Heart right ventricle (tissue), 16 donors: ENCODE measurements at regions not wholly inside any gene's neighbourhood (a gene's known extent, or its start where the extent isn't known, plus 50 kb on each side); places are given as distances from the start of the nearest gene placed in this dataset.

Source experiments
- ATAC-seq, 8 donors: fragments of 200-7000 bp; cut with Tn5 transposase; one replicate each; pipeline ENCODE4 v1.9.1; 2020; ENCODE audit warnings: mild to moderate bottlenecking in 8 of 8, moderate library complexity in 8 of 8, moderate number of reproducible peaks in 1 of 8
- DNase-seq, 2 donors: peaks; one replicate each; pipeline ENCODE4 v3.0.0-alpha.2; 2020
- H3K27ac ChIP-seq, 10 donors: fragments of 200-600 bp; sonication (generic) in 2 of 10; one replicate each; pipeline versions ENCODE4 v1.5.0 to v1.8.0; 2020 to 2022; ENCODE audit warnings: mild to moderate bottlenecking in 3 of 10
- H3K27me3 ChIP-seq, 7 donors: fragments of 200-600 bp; one replicate each; pipeline ENCODE4 v1.8.0; 2021 to 2022; ENCODE audit warnings: mild to moderate bottlenecking in 2 of 7
- H3K36me3 ChIP-seq, 9 donors: fragments of 200-600 bp; sonication (generic) in 1 of 9; one replicate each; pipeline versions ENCODE4 v1.5.0 to v1.8.0; 2020 to 2022; ENCODE audit warnings: mild to moderate bottlenecking in 2 of 9
- H3K4me1 ChIP-seq, 9 donors: fragments of 200-600 bp; sonication (generic) in 1 of 9; one replicate each; pipeline versions ENCODE4 v1.5.0 to v1.8.0; 2020 to 2022; ENCODE audit warnings: mild to moderate bottlenecking in 4 of 9
- H3K4me3 ChIP-seq, 10 donors: fragments of 200-600 bp; sonication (generic) in 2 of 10; one replicate each; pipeline versions ENCODE4 v1.5.0 to v1.8.0; 2020 to 2022; ENCODE audit warnings: mild to moderate bottlenecking in 7 of 10, moderate library complexity in 2 of 10
- H3K9me3 ChIP-seq, 11 donors: fragments of 200-600 bp in 10 of 11; sonication (generic) in 2 of 11; one replicate each; pipeline versions ENCODE4 v1.5.0 to v1.8.0; 2013 to 2022; ENCODE audit warnings: mild to moderate bottlenecking in 2 of 11, control low read depth in 1 of 11, moderate library complexity in 1 of 11
- CTCF ChIP-seq, 9 donors: fragments of 200-600 bp; sonication (generic) in 2 of 9; IDR thresholded peaks; one replicate each; pipeline versions ENCODE4 v1.5.0 to v1.8.0; 2021 to 2022; ENCODE audit warnings: antibody characterized with exemption in 9 of 9, mild to moderate bottlenecking in 5 of 9, moderate library complexity in 1 of 9
- WGBS, 2 donors: extraction: QIAGEN DNeasy Blood & Tissue Kit; methylation state at CpG; one replicate each; pipeline ENCODE4 v1.1.7; 2013; ENCODE audit warnings: inconsistent platforms in 1 of 2; 5-methylcytosine and 5-hydroxymethylcytosine counted together
- intact Hi-C, 10 donors: fragments of 100-400 bp; cut with DNase I; formaldehyde crosslinking; loops; one replicate each; pipeline versions ENCODE4 v1.11.1 to v1.14.2; 2022
- donor health status: Arrhythmogenic right ventricular cardiomyopathy.
- donor health status: ischemic (EF 13 %, LVEDD 7.1; RV severe dilation, severe dysfunction).
- donor health status: healthy with polysubstance abuse.
- donor health status: DM: no; HTN: yes; CAD: no.
- donor health status: DM: no; HTN: no; CAD: no.
- donor health status: ischemic (EF 25% LVEDD 6.9; RV normal size, moderate dysfunction).
- donor health status: ischemic (EF 25% LVEDD 5.7; RV mildly dilated, moderate dysfunction).
- donor health status: healthy.
- donor health status: DM: yes; HTN: yes; CAD: no.
- donor health status: Ischemic cardiomyopathy.
- donor health status: ischemic (EF 35%, LVEDD 5.7; RV mildly dilated, moderate dysfunction).
- donor health status: nonischemic (EF 11% LVEDD 7.7; RV severe dilation, severe dysfunction).
- donor health status: DM: yes; HTN: yes; CAD: no.
- donor health status: PGD.
- donor health status: ischemic (EF 29% LVEDD 5.4; RV normal size, mild dysfunction).
- donor health status: nonischemic (EF 23%, LVEDD 6.1; RV moderate dilation, normal function).

- H3K4me1 ChIP-seq: no peaks in the 10 kb centered on the region
- DNase-seq (no peak), ATAC-seq (no peak)
- H3K27me3 ChIP-seq: no peaks in the 10 kb centered on the region
- WGBS, 2 donors: 58 to 59% methylated on average over 1 of the region's 1 CpG
- intact Hi-C loops: no loop called here
- H3K4me3 ChIP-seq: no peak overlapping the region
- peaks cover 0 to 21% (median 0%) of the 10 kb centered on the region in 11 donors for H3K9me3 ChIP-seq
- no peak for TF ChIP-seq CTCF (IDR thresholded peaks at IDR 0.05)
- no peaks in the 10 kb centered on the region for H3K36me3 ChIP-seq
- H3K27ac ChIP-seq: no peak overlapping the region
Measured at GRCh38 chr12:58988643-58989344, 68.5 kb upstream of the LRIG3 start.

DNA sequence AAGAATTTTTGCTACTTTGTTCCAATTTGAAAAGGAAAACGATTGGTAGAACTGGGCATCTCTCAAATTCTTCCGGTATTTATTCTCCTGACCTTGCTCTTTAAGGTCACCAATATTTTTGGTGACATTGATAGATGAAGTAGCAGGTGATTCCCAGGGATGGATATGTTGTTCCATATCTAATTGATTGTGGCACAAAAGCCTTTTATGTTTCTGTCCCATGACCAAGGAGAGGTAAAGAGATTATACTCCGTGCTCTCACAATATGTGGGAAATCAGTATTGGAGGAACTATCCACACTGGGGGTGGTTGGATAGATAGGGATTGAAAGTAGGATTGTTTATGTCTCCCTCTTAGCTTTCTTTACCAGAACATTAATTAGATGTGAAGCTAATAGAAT is 61.7 kb upstream of the LRIG3 start:
- 74 to 78% methylated on average over 3 of the region's 3 CpGs for WGBS, 2 donors
- Histone ChIP-seq H3K36me3 (no peaks in the 10 kb centered on the region), H3K27me3 (no peaks in the 10 kb centered on the region), H3K4me1 (no peaks in the 10 kb centered on the region), H3K9me3 (peaks cover 0 to 6% (median 0%) of the 10 kb centered on the region in 11 donors), H3K4me3 (no peak overlapping the region), H3K27ac (no peak overlapping the region)
- DNase-seq (no peak), ATAC-seq (no peak)
- TF ChIP-seq CTCF (IDR thresholded peaks at IDR 0.05): no peak
- intact Hi-C loops: no loop called here

- intact Hi-C loops: no loop called here
- TF ChIP-seq CTCF (IDR thresholded peaks at IDR 0.05): no peak
- 93 to 98% methylated on average over 1 of the region's 1 CpG for whole genome bisulfite sequencing, 2 donors
- Histone ChIP-seq H3K27me3 (no peaks in the 10 kb centered on the region), H3K9me3 (no peaks in the 10 kb centered on the region), H3K36me3 (no peaks in the 10 kb centered on the region), H3K4me1 (no peaks in the 10 kb centered on the region), H3K4me3 (no peak overlapping the region), H3K27ac (no peak overlapping the region)
- DNase-seq (no peak), ATAC-seq (no peak)
Measured at GRCh38 chr12:58980768-58981167, 60.5 kb upstream of the LRIG3 start.

- Histone ChIP-seq H3K36me3 (no peaks in the 10 kb centered on the region), H3K9me3 (no peaks in the 10 kb centered on the region), H3K27me3 (peaks cover 0 to 4% (median 0%) of the 10 kb centered on the region in 7 donors), H3K4me3 (no peak overlapping the region), H3K4me1 (no peaks in the 10 kb centered on the region), H3K27ac (no peak overlapping the region)
- TF ChIP-seq CTCF (IDR thresholded peaks at IDR 0.05): no peak
- ATAC-seq (no peak), DNase-seq (no peak)
- WGBS, 2 donors: 88 to 92% methylated on average over 3 of the region's 3 CpGs
- intact Hi-C loops: no loop called here
Measured at GRCh38 chr12:58978717-58979116, 58.4 kb upstream of the LRIG3 start.
